COLO668 (cell line): ENCODE measurements at regions not wholly inside any gene's neighbourhood (a gene's known extent, or its start where the extent isn't known, plus 50 kb on each side); places are given as distances from the start of the nearest gene placed in this dataset.
A peak's percentile ranks its signal among the peaks of the same experiment; 100 is the strongest.

ENCODE experiments used
- DNase-seq: peaks from one replicate; lab custom pipeline; 2025; ENCODE audit not compliant: unreplicated experiment; lab: John Stamatoyannopoulos, UW

DNA sequence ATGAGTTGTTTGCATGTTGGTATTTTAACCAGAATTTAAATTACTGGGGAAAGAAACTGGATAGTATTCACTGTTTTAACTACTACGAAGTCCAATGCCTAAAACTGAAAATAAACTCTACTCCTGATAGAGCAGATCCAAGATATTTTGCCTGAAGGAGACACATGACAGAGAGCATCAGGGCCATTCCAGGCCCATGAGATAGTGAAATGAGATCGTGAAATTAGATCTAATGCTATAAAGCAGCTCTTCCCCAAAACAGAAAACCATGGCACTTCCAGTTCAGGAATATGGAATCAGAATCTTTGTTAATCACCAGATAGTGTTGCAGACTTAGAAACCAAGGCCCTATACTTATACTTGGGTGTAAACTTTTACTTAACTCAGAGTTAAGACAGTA is 124.3 kb upstream of the CACNA2D1 start:
- no peak for DNase-seq

- DNase-seq: no peak
Measured at GRCh38 chr7:82567356-82567755, 123.8 kb upstream of the CACNA2D1 start.

GRCh38 chr7:82566752-82567151 is 123.2 kb upstream of the CACNA2D1 start:
- no peak for DNase-seq

- DNase-seq: no peak
Measured at GRCh38 chr7:82562716-82563404, 119.3 kb upstream of the CACNA2D1 start.

- peak; percentile 93 for DNase-seq
Measured at GRCh38 chr7:82559193-82559805, 115.7 kb upstream of the CACNA2D1 start.

GRCh38 chr7:82549616-82550285 is 106.2 kb upstream of the CACNA2D1 start:
- DNase-seq: no peak

DNA sequence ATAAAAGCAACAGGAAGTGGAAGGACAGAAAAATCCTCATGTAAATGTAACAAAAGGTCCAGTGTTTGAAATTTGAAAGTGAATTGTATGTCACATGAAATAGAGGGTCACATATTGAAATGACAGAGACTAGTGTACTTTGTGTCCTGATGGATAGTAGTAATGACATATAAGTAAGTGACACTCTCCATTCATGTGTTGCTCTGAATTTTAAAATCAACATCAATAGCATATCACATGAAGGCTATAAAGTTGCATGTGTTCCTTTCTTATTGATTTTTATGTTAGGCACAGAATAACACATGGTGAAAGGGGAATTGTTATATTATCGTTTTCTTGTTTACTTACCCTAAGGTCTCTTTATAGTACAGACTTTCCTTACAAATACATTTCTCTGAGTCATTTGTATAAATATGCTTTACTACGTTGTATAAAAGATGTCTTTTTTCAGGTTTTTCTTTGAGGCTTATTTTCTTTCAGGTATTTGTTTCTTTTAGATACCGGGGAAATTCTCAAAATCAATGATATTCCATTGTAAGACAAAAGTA is 104.6 kb upstream of the CACNA2D1 start:
- no peak for DNase-seq

- DNase-seq: no peak
Measured at GRCh38 chr7:82542665-82543064, 99.1 kb upstream of the CACNA2D1 start.

DNA sequence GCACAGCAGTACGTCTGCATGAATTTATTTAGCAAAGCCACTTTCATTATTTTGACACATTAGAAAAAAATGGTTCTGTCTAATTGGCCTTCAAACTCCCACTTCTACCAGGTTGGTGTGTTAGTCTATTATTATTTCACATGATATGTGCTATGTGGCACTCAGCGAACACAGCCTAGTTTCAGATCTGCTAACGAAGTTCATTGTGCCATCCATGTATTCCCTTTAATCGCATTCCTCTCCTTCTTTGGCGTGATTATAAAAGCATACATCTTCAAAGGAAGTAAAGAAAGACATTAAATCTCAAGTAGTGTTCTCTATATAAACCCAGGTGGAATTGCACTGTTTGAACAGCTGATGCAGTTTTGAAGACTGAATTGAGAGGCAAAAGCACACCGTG is 96.4 kb upstream of the CACNA2D1 start:
- DNase-seq: no peak

DNA sequence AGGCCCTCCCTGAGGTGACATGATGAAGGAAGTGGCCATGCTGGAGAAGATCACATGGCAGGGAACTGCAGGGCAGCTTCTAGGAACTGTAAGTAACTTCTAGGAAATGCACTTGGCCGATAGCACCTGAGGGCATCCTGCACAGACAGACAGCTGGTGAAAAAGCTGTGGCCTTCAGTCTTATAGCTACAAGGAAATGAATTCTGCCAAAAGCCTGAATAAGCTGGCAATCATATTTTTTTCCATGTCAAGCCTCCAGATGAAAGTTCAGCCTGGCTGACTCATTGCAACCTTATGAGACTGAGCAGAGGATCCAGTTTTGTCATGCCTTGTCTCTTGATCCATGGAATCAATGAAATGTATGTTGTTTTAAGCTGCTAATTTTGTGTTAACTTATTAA is 91.1 kb upstream of the CACNA2D1 start:
- no peak for DNase-seq

- DNase-seq: no peak
Measured at GRCh38 chr7:82530361-82530760, 86.8 kb upstream of the CACNA2D1 start.

DNA sequence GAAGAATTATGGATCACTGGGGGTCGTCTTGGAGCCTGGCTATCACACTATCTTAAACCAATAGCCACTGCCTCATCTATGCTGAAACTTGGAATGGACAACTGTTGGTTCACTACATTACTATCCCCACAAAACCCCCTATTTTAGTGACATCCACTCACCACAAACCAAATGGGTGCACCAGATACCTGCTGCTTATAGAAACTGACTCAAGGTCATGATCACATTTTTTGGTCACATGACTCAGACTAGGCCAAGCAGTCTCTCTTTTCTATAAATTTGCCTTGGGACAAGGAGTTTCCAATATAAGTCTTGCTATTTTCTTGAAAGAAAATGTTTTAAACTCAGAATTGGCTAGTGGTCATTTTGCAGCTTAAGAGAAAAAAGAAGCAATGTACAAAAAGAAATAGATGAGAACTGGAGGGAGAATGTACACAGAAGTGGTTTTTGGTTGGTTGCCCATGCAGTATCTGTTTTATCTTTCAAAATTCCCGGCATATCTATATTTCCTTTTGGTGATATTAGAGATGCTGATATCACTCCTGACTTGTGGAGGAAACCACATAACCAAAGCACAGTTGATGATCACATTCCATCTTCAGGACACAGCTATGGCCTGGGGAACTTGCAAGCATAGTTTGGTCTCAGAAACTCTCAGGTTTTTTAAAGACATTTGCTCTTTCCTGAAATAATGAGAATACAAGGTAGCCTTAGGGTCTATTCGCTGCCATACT is 85.2 kb upstream of the CACNA2D1 start:
- no peak for DNase-seq

DNA sequence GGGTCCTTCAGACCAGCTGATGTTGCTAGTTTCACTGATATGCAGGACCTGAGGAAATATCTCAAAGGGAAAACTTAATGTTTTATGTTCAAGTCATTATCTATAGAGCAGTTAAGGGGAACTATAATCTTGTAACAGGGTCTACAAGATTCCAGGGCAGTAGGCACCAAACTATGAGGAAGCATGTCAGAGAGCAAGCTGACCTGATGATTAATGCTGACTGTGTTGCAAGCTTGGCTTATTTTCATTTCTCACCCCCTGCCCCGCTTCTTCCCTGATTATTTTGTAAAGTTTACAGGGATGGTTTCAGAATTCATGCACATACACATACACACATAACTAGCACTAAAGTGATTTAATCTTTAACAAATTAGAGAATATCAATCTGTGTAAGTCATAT is 84.3 kb upstream of the CACNA2D1 start:
- DNase-seq: no peak

DNA sequence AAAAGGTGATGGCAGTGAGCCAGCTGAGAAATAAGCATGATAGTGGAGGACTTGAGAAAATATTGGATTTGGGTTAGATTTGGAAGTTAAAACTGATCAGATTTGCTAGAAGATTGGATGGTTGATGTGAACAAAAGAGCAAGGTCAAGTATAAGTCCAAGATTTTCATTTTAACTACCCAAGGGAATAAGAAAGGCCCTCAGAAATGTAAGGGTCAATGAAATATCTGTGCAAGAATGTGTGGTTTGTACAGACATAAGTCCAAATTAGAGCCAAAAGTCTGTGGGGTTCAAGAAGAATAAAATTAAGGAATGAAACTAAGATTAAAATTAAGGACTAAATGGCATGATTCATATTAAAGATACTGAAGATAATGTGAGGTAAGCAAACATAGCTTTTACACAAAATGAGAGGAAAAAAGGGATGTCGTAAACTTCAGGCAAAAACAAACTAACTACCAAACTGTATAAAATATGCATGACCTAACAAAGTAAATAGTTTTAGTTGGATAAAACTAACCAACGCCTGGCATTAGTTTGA is 78.4 kb upstream of the CACNA2D1 start:
- DNase-seq: no peak

- no peak for DNase-seq
Measured at GRCh38 chr7:82517050-82517449, 73.5 kb upstream of the CACNA2D1 start.

- DNase-seq: no peak
Measured at GRCh38 chr7:82511542-82511941, 68.0 kb upstream of the CACNA2D1 start.

GRCh38 chr7:82507976-82508677 is 64.5 kb upstream of the CACNA2D1 start:
- peak; percentile 91 for DNase-seq

DNA sequence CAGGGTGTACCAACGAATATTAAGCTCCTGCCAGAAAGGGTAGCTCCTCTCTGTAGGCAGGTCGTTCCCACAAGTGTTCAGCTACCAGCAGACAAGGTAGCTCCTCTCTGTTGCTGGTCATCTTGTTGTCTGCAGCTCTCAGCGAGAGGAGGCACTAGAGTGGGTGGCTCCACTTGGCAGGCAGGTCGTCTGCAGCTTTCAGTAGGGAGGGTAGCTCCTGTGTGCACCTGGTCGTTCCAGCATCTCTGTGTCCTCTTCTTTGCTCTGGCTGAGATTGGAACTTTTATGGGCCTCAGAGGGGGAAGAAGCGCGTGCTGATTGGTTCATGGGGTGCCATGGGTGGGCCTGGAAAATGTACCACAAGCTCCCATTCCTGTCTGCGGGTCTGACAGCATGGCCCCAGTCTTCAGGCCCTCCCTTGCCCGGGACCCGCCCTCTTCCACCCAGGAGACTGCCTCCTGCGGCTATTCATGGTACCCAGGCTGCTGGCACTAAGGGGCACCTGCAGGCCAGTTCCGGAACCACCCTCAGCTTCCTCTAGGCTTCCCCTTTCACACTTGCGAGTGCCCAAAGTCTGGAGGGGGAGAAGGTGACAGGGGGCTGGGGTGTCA is 63.9 kb upstream of the CACNA2D1 start:
- peak; percentile 58 for DNase-seq

- DNase-seq: peak; percentile 44
Measured at GRCh38 chr7:82506702-82507101, 63.1 kb upstream of the CACNA2D1 start.

DNA sequence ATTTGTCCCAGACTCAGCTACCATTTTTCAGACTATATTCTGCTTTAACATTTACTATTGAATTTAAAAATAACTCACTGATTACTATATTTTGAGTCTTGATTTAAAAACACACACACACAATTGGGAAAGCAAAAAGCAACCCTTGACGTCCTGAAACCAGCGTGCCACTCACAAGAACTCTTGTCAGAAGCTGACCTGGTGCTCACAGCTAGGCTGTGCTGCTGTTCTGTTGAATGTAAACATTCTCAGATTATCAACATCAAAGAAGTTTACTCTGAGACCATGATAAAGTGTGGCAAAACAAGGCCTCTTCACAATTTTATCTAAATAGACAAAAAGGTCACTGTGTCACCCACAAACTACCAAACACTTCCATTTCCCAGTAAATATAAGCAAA is 62.6 kb upstream of the CACNA2D1 start:
- DNase-seq: no peak
